ENCODE measurements at regions not wholly inside any gene's neighbourhood (a gene's known extent, or its start where the extent isn't known, plus 50 kb on each side); places are given as distances from the start of the nearest gene placed in this dataset.

DNA sequence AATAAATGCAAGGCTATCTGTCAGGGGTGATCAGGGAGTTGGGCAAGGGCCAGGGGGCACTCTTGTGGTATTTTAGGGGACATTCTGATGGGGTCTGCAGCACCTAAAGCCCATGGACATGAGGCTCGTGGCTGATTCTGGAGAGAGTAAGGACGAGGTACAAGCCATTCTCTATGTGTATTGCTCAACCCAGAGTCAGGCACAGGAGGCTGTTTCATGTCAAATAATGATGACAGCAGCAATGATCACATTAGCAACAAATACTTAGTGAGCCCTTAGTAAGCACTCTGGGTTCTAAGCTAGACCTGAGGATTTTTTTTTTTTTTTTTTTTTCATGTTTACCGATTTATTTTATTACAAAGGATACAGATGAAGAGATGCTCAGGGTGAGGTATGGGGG lies 83.5 kb upstream of the THY1 start:
- TF ChIP-seq, protein P1, sequence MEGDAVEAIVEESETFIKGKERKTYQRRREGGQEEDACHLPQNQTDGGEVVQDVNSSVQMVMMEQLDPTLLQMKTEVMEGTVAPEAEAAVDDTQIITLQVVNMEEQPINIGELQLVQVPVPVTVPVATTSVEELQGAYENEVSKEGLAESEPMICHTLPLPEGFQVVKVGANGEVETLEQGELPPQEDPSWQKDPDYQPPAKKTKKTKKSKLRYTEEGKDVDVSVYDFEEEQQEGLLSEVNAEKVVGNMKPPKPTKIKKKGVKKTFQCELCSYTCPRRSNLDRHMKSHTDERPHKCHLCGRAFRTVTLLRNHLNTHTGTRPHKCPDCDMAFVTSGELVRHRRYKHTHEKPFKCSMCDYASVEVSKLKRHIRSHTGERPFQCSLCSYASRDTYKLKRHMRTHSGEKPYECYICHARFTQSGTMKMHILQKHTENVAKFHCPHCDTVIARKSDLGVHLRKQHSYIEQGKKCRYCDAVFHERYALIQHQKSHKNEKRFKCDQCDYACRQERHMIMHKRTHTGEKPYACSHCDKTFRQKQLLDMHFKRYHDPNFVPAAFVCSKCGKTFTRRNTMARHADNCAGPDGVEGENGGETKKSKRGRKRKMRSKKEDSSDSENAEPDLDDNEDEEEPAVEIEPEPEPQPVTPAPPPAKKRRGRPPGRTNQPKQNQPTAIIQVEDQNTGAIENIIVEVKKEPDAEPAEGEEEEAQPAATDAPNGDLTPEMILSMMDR (IDR thresholded peaks at IDR 0.05) = no peak
- TF ChIP-seq SIN3A (IDR thresholded peaks at IDR 0.05; ENCODE audit: borderline replicate concordance, low read depth, low read length) (no peak), POLR2AphosphoS5 (IDR thresholded peaks at IDR 0.05; ENCODE audit: low read depth, low read length) (no peak), EP300 (IDR thresholded peaks at IDR 0.05; ENCODE audit: borderline replicate concordance in 1 of 2, low read depth in 1 of 2, low read length in 1 of 2) (no peak), PBX3 (IDR thresholded peaks at IDR 0.05) (no peak), YY1 (IDR thresholded peaks at IDR 0.05; ENCODE audit: low read depth) (no peak), GABPA (IDR thresholded peaks at IDR 0.05; ENCODE audit: low read depth) (no peak), JUND (IDR thresholded peaks at IDR 0.05) (no peak), RCOR1 (IDR thresholded peaks at IDR 0.05; ENCODE audit: low read length) (no peak), EZH2phosphoT487 (IDR thresholded peaks at IDR 0.05; ENCODE audit: borderline replicate concordance, low read depth) (no peak), RFX5 (IDR thresholded peaks at IDR 0.05; ENCODE audit: low read length) (no peak), SMC3 (IDR thresholded peaks at IDR 0.05; ENCODE audit: low read depth, low read length) (no peak)
- TF ChIP-seq, protein P2, sequence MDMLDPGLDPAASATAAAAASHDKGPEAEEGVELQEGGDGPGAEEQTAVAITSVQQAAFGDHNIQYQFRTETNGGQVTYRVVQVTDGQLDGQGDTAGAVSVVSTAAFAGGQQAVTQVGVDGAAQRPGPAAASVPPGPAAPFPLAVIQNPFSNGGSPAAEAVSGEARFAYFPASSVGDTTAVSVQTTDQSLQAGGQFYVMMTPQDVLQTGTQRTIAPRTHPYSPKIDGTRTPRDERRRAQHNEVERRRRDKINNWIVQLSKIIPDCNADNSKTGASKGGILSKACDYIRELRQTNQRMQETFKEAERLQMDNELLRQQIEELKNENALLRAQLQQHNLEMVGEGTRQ (IDR thresholded peaks at IDR 0.05; ENCODE audit: borderline replicate concordance, low read depth, low read length) = no peak

Measured in SK-N-SH (cell line).